ENCODE measurements at regions not wholly inside any gene's neighbourhood (a gene's known extent, or its start where the extent isn't known, plus 50 kb on each side); places are given as distances from the start of the nearest gene placed in this dataset.

DNA sequence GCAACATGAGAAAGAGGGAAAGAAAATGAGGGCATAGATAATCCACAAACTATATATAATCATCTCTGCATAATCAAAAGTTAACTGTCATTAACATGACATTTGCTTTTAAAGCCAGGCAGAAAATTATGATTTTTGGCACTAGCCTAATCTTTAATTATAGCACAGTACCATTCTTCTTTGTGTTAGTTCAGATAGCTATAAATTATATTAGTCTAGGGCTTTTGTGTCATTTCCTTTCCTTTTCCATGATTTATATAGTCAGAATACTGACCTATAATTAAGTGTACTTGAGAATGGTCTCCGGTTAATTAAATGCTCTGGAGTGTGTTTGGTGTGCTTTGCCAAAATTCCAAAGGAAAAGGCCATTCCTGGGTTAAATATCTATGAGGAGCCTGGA is 441.9 kb upstream of the THRB start:
- no peak for ATAC-seq (replicated peaks)
- Mint-ChIP-seq H3K36me3 (ENCODE audit: low read depth) (no peaks in the 10 kb centered on the region), H3K4me1 (no peaks in the 10 kb centered on the region), H3K9me3 (peaks cover 4% of the 10 kb centered on the region), H3K27me3 (no peaks in the 10 kb centered on the region), H3K27ac (no peak overlapping the region), H3K4me3 (no peak overlapping the region)

DNA sequence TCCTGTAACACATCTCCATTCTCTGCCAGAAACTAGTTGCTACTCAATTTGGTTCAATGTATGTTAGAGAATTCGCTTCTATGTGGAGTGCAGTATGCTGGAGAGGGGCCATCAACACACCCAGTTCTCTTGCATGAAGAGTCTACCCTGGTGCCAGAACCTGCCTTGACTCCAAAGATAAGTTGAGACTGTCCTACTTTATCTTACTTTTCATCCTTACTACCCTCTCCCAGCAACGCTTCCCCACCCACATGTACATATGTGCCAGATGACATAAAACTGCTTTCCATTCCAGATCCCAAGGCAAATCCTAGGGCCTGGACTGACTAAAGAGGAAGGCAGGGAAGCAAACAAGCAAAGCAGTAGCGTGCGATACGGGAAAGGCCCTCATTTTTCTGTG is 442.6 kb upstream of the THRB start:
- Mint-ChIP-seq H3K27ac (no peak overlapping the region), H3K36me3 (ENCODE audit: low read depth) (no peaks in the 10 kb centered on the region), H3K4me1 (no peaks in the 10 kb centered on the region), H3K4me3 (no peak overlapping the region), H3K9me3 (peaks cover 4% of the 10 kb centered on the region), H3K27me3 (no peaks in the 10 kb centered on the region)
- no peak for ATAC-seq (replicated peaks)

DNA sequence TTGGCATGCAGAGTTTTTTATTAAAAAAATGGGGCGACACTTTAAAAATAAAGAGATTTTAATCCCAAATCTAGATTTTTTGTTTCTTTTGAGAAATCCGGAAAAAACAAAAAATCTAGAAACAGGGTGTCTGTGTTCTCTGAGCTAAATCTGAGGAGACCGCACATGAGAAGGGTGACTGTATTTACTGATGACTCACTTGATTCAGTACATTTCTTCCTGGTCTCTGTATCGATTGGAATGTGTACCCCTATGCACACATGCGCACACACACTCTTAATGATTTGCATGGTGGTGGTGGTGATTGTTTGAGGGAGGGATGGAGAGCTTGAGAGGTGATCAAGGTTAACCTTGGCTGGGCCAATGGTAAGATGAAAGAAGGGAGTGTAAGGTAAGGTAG is 443.1 kb upstream of the THRB start:
- Mint-ChIP-seq H3K27ac (no peak overlapping the region), H3K4me1 (no peaks in the 10 kb centered on the region), H3K27me3 (no peaks in the 10 kb centered on the region), H3K9me3 (peaks cover 4% of the 10 kb centered on the region), H3K4me3 (no peak overlapping the region), H3K36me3 (ENCODE audit: low read depth) (no peaks in the 10 kb centered on the region)
- ATAC-seq (replicated peaks) = no peak

DNA sequence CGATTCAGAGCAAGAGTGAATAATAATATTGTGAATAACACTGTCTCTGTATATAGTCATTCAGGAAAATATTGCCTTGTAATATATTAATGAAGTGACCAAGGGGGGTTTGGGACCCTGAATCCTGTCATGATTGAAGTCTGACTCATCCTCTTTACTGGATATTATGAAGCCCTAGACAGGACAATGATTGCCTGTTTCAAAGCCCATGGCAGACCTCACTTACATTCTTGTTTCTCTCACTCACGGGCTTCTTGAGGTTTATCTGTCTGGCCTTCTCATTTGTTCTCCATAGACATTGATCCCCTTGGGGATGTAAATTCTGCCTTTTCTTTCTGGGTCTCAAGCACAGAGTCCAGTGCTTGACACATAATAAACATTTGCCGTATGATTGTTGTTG is 449.3 kb upstream of the THRB start:
- Mint-ChIP-seq H3K27ac (no peak overlapping the region), H3K36me3 (ENCODE audit: low read depth) (no peaks in the 10 kb centered on the region), H3K4me3 (no peak overlapping the region), H3K27me3 (no peaks in the 10 kb centered on the region), H3K4me1 (no peaks in the 10 kb centered on the region), H3K9me3 (peaks cover 4% of the 10 kb centered on the region)
- no peak for ATAC-seq (replicated peaks)

DNA sequence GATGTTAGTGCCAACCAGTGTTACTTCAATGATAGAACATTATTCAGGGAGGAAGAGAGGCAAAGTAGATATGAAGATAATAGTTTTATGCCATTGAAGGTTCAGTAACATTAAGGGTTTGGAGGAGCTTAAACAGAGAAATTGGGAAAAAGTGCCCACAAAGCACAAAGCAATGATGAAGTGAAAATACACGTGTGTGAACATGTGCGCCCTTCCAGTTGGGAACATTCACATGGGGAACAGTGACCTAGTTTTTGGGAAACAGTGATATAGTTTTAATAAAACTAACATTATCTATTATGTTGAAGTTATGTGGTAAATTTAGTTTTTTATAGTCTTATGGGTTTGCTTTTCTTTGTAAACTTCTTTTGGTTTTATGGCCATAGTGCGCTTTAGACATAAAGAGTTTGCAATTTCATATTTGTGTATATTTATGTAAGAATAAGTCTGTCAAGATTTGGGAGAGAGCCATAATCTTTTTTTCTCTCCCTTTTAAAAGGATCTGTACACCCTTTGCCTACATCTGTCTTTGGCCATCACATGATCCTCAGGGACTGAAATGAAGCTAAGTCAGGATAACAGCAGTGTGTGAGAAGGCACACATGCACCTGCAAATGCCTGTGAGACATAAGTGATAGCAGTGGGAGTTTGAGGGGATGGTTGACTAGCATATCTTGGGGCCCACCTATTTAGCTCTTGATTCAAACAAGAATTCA is 450.3 kb upstream of the THRB start:
- Mint-ChIP-seq H3K36me3 (ENCODE audit: low read depth) (no peaks in the 10 kb centered on the region), H3K9me3 (peaks cover 4% of the 10 kb centered on the region), H3K4me1 (no peaks in the 10 kb centered on the region), H3K27ac (no peak overlapping the region), H3K4me3 (no peak overlapping the region), H3K27me3 (no peaks in the 10 kb centered on the region)
- ATAC-seq (replicated peaks) = no peak

DNA sequence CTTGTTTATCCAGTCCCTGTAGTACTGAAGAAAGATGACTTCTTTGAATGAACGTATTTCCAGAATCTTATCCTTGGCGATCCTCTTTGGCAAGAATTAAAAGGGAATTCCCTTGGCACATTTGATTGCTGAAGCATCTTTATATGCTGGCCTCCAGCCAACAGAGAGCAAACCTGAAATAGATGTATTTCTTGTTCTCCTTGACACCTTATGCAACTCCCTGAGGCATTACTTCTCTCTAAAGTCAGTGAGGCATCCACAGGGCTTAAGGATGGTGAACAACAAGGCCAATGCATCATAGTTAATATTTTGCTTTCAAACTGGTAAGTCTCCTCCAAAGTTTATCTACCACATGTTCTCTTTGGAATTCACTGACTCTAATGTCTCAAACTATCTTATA is 450.9 kb upstream of the THRB start:
- H3K27me3 Mint-ChIP-seq = no peaks in the 10 kb centered on the region
- H3K4me1 Mint-ChIP-seq = no peaks in the 10 kb centered on the region
- H3K27ac Mint-ChIP-seq = no peak overlapping the region
- H3K9me3 Mint-ChIP-seq = peaks cover 7% of the 10 kb centered on the region
- no peak for ATAC-seq (replicated peaks)
- H3K36me3 Mint-ChIP-seq (ENCODE audit: low read depth) = no peaks in the 10 kb centered on the region
- no peak overlapping the region for H3K4me3 Mint-ChIP-seq

DNA sequence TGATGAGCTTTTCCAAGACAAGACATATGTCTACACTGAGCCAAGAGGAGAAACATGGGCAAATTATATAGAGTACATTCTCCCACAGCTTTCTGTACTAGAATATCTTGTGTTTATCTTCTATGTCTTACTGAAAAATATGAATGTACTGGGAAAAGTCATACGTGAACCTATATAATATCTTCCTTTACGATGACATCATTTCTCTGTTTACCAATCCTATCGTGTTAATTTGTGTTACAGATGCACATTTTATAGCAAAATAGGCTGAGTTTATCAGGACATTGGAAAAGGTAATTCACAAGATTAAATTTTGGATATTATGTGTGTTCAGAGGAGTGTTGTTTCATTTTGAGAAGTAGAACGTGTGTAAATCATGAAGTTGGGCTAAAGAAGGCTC is 452.5 kb upstream of the THRB start:
- Mint-ChIP-seq H3K4me3 (no peak overlapping the region), H3K27ac (no peak overlapping the region), H3K36me3 (ENCODE audit: low read depth) (no peaks in the 10 kb centered on the region), H3K27me3 (no peaks in the 10 kb centered on the region), H3K4me1 (no peaks in the 10 kb centered on the region), H3K9me3 (peaks cover 7% of the 10 kb centered on the region)
- ATAC-seq (replicated peaks) = no peak

DNA sequence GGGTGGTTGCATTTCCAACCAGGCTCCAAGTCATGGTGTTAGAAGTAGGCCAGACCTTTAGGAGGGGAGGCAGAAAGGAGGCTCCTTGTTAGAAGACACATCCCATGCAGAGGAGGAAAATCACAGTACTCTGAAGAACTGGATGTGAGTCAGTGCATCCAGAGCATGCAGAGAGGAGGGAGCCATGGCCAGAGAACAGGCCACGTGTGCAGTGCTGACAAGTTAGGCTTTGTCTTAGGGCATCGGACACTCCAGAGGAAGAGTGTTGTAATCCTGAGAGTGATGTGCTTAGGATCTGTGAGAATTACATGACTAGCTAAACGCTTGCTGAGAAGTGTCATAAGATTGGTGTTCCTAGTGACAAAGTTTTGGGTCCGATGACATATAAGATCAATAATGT is 456.5 kb upstream of the THRB start:
- H3K27ac Mint-ChIP-seq = no peak overlapping the region

DNA sequence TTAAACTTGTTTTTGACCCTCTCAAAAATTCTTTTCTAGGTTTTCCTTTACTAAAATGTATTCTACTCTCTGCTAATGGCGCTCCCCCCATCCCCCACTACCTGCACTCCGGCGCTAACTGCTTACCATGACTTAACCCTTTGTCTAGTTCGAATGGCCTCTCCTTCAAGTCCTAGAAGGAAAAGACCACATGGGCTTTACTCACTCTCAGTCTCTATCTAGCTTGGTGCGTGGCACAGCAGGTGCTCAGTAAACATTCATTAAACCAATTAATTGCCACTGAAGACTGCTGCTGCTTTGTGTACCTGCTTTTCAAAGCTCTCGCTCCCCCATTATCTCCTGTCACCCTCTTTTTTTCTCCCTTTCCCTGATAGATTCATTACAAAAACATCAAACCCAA is 457.7 kb upstream of the THRB start:
- no peaks in the 10 kb centered on the region for H3K36me3 Mint-ChIP-seq (ENCODE audit: low read depth)
- ATAC-seq (replicated peaks) = no peak
- H3K27ac Mint-ChIP-seq = no peak overlapping the region
- no peak overlapping the region for H3K4me3 Mint-ChIP-seq
- H3K27me3 Mint-ChIP-seq = no peaks in the 10 kb centered on the region
- peaks cover 14% of the 10 kb centered on the region for H3K9me3 Mint-ChIP-seq
- no peaks in the 10 kb centered on the region for H3K4me1 Mint-ChIP-seq

More for the DNA sequence above, 456.5 kb upstream of the THRB start:
- Mint-ChIP-seq H3K27me3 (no peaks in the 10 kb centered on the region), H3K4me3 (no peak overlapping the region), H3K9me3 (peaks cover 14% of the 10 kb centered on the region), H3K4me1 (no peaks in the 10 kb centered on the region), H3K36me3 (ENCODE audit: low read depth) (no peaks in the 10 kb centered on the region)
- no peak for ATAC-seq (replicated peaks)

DNA sequence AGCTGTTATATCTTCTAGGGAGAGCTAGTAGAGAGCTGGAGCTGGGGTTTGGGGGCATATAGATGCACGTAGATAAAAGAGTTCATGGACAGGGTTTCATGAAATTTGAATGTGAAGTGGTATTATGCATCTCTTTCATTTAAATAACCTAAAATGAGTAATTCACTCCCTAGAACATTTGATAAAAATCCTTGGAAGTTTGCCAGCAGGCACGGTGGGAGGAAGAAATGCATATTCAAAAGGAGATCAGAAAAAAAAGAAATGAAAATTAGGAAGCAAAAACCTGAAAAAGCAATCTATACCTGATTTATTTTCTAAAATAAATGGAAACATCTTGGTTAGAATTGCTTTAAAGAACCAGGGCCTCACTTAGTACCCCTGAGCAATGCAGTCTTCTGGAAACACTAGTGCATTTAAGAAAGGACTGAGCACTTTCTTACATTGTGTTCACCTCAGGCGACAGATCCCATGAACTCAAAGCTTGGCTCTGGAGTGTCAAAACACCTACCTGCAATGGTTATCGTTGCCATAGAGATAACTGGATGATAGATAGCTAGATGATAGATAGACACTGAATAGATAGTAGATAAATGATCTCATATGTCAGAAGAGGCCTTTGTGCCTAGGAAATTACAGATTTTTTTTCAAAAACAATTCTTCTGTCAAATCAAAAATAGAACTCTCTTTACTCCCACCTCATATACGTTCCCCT is 458.6 kb upstream of the THRB start:
- no peak overlapping the region for H3K4me3 Mint-ChIP-seq

DNA sequence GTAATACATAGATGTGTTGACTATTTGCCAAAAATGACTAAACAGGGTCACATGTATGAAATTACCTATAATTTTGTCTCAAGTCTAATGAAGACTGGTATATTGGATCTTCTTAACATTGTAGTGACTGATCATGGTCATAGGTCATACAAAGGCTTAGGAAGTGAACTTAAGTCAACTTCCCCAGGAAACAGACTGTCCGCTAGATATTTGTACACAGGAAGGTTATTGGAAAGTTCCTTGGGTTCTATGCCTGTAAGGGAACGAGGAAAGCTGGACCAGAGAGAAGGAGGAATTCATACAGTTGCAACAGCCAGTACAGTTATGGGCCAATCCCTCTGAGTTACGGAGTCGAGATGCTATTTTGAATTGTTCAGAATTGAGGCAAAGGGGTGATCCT is 462.0 kb upstream of the THRB start:
- Mint-ChIP-seq H3K4me3 (no peak overlapping the region), H3K27ac (no peak overlapping the region), H3K27me3 (no peaks in the 10 kb centered on the region)

More for the DNA sequence above, 458.6 kb upstream of the THRB start:
- Mint-ChIP-seq H3K36me3 (ENCODE audit: low read depth) (no peaks in the 10 kb centered on the region), H3K4me1 (no peaks in the 10 kb centered on the region), H3K27ac (no peak overlapping the region), H3K27me3 (no peaks in the 10 kb centered on the region), H3K9me3 (peaks cover 14% of the 10 kb centered on the region)
- no peak for ATAC-seq (replicated peaks)

DNA sequence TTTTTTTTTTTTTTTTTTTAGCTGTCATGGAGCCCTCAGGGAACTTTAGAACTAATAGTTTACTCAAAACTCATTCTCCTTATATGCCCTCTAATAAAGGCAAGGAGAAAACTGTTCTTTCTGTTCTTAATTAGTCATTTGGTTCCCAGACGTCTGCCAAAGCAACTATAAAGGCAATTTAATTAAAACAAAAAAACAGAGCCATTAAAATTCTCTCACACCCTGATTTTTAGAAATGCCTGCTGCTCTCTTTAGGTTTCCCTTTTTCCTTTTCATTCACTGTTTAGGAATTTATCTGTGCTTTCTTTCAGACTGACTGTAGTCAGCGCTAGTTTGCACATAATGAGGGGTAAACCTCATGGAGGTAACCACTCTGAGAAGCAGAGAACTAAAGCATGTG is 463.6 kb upstream of the THRB start:
- Mint-ChIP-seq H3K4me3 (no peak overlapping the region), H3K27ac (no peak overlapping the region), H3K27me3 (no peaks in the 10 kb centered on the region), H3K36me3 (ENCODE audit: low read depth) (no peaks in the 10 kb centered on the region), H3K4me1 (no peaks in the 10 kb centered on the region), H3K9me3 (peaks cover 11% of the 10 kb centered on the region)
- ATAC-seq (replicated peaks) = no peak

More for the DNA sequence above, 462.0 kb upstream of the THRB start:
- peaks cover 10% of the 10 kb centered on the region for H3K9me3 Mint-ChIP-seq
- no peaks in the 10 kb centered on the region for H3K4me1 Mint-ChIP-seq
- ATAC-seq (replicated peaks) = no peak
- H3K36me3 Mint-ChIP-seq (ENCODE audit: low read depth) = no peaks in the 10 kb centered on the region

DNA sequence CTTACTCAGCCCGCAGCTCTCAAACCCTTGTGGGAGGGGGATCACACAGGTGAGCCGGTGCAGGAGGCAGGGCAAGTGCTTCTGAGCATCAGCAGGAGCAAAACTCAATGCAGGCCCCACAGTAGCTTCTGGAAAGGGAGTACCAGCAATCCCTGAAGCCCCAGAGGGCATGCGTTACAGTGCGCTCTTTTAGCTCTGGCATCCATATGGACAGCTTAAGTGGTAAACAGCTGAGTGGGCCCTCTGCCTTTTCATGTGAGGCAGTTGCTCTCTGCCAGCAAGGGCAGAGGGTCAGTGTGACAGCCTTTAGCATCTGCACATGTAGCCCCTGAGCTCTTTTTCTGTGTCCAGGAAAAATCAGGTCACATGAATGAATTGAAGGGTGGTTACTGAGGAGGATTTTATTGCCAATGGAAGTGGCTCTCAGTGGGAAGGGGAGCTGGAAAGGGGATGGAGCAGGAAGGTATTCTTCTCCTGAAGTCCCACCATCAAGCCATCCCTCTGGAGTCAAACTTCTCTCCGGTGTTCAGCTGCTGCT is 464.3 kb upstream of the THRB start:
- no peaks in the 10 kb centered on the region for H3K27me3 Mint-ChIP-seq

DNA sequence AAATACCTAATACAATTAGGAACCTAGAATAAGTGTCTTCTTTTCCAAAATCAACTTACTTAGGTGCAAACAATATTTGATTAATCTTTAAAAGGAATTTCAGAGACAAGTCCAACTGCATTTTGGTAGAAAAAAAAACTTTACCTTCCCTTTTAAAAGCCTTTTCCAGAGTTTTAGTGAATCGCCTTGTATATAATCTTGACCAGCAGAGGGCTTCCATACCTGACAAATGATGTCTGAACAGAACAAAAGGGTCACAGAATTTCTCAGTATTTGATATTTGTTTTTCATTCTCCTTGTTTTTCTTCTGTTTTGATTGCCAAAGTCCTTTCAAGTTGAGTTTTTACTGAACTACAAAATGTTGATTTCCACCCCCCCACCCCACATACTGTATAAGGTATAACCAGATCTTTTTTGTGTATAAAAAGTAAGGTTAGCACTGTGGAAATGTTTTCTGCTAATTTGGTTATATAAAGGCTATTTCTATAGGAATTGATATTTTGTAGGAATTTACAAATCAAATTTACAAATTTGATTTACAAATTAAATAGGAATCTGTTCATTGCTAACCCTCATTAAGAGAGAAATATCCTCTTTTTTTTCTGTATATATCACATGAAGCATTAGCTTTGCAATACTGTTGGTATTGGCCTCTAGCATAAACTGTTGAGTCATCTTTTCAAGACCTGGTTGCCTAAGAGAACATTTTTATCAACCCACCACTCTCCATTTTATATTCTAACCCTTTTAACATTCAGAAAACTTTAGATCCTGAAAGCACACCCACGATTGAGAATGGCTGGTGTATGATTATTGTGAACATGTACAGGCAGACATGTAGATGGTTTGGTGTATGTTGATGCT is 464.1 kb upstream of the RARB start:
- Mint-ChIP-seq H3K4me3 (no peak overlapping the region), H3K27me3 (no peaks in the 10 kb centered on the region), H3K4me1 (no peaks in the 10 kb centered on the region), H3K36me3 (ENCODE audit: low read depth) (no peaks in the 10 kb centered on the region), H3K9me3 (peaks cover 4% of the 10 kb centered on the region), H3K27ac (no peak overlapping the region)
- no peak for ATAC-seq (replicated peaks)

More for the DNA sequence above, 464.3 kb upstream of the THRB start:
- H3K4me3 Mint-ChIP-seq = no peak overlapping the region
- H3K36me3 Mint-ChIP-seq (ENCODE audit: low read depth) = no peaks in the 10 kb centered on the region
- ATAC-seq (replicated peaks) = no peak
- H3K27ac Mint-ChIP-seq = no peak overlapping the region
- peaks cover 11% of the 10 kb centered on the region for H3K9me3 Mint-ChIP-seq
- no peaks in the 10 kb centered on the region for H3K4me1 Mint-ChIP-seq

All from activated T-helper 17 cell treated with anti-CD3 and anti-CD28 coated beads, Interleukin-2, amount 50 U/mL, for 72 hours (primary cell).